ENCODE measurements at regions not wholly inside any gene's neighbourhood (a gene's known extent, or its start where the extent isn't known, plus 50 kb on each side); places are given as distances from the start of the nearest gene placed in this dataset.
"Not testable (repeated sequence)": the region's sequence is repeated elsewhere in the genome, so short reads cannot be mapped to it uniquely, and the experiment has no call there.

- ChIA-PET CTCF (no interaction called here), POLR2A (no interaction called here)
- no peak overlapping the region for H3K27ac Mint-ChIP-seq
- H3K9me3 Mint-ChIP-seq, result peaks cover 15% of the 10 kb centered on the region
- no peaks in the 10 kb centered on the region for H3K4me1 Mint-ChIP-seq (ENCODE audit: low read depth)
- intact Hi-C loops (cut with micrococcal nuclease), result no loop called here
- no peaks in the 10 kb centered on the region for H3K27me3 Mint-ChIP-seq
- no peak for DNase-seq
- H3K36me3 Mint-ChIP-seq (ENCODE audit: low read depth), result no peaks in the 10 kb centered on the region
- ATAC-seq, result no peak
- no peak for TF ChIP-seq CTCF (IDR thresholded peaks at IDR 0.05)
- no peak overlapping the region for H3K4me3 Mint-ChIP-seq
Measured at GRCh38 chr3:165504554-165504953, 308.4 kb upstream of the SLITRK3 start.

GRCh38 chr3:165503825-165504224 lies 307.6 kb upstream of the SLITRK3 start:
- CTCF ChIA-PET, result no interaction called here
- POLR2A ChIA-PET, result no interaction called here
- H3K4me3 Mint-ChIP-seq, result no peak overlapping the region
- H3K9me3 Mint-ChIP-seq, result peaks cover 16% of the 10 kb centered on the region
- ATAC-seq (no peak), DNase-seq (no peak)
- H3K27ac Mint-ChIP-seq, result no peak overlapping the region
- H3K4me1 Mint-ChIP-seq (ENCODE audit: low read depth), result no peaks in the 10 kb centered on the region
- intact Hi-C loops (cut with micrococcal nuclease), result no loop called here
- H3K27me3 Mint-ChIP-seq, result no peaks in the 10 kb centered on the region
- TF ChIP-seq CTCF (IDR thresholded peaks at IDR 0.05), result no peak
- no peaks in the 10 kb centered on the region for H3K36me3 Mint-ChIP-seq (ENCODE audit: low read depth)

DNA sequence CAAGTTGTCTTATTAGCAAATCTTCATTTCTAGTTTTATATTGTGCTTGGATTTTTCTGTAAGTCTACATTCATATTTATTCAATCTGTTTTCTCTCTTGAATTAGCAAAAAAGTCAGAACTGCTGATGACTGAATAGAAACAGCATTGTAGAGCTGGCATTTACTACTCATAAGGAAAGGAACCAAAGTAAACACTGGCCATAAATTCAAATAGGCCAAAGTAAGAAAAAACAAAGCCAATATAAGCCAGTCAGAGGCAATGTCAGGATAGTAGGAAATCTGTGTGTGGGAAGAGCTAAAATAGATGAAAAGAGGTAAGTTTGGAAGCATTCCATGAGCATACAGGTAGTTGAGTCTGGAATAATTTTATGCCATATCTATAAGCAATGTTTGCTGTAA lies 307.2 kb upstream of the SLITRK3 start:
- intact Hi-C loops (cut with micrococcal nuclease), result no loop called here
- Mint-ChIP-seq H3K4me3 (no peak overlapping the region), H3K9me3 (peaks cover 18% of the 10 kb centered on the region), H3K27ac (no peak overlapping the region), H3K36me3 (ENCODE audit: low read depth) (no peaks in the 10 kb centered on the region), H3K4me1 (ENCODE audit: low read depth) (no peaks in the 10 kb centered on the region), H3K27me3 (no peaks in the 10 kb centered on the region)
- ATAC-seq (no peak), DNase-seq (no peak)
- CTCF ChIA-PET, result no interaction called here
- POLR2A ChIA-PET, result no interaction called here
- no peak for TF ChIP-seq CTCF (IDR thresholded peaks at IDR 0.05)

- intact Hi-C loops (cut with micrococcal nuclease), result no loop called here
- ATAC-seq (no peak), DNase-seq (no peak)
- CTCF ChIA-PET, result no interaction called here
- Mint-ChIP-seq H3K4me1 (ENCODE audit: low read depth) (no peaks in the 10 kb centered on the region), H3K36me3 (ENCODE audit: low read depth) (no peaks in the 10 kb centered on the region), H3K9me3 (peaks cover 18% of the 10 kb centered on the region), H3K27me3 (no peaks in the 10 kb centered on the region), H3K27ac (no peak overlapping the region), H3K4me3 (no peak overlapping the region)
- no peak for TF ChIP-seq CTCF (IDR thresholded peaks at IDR 0.05)
- POLR2A ChIA-PET, result no interaction called here
Measured at GRCh38 chr3:165502707-165503106, 306.5 kb upstream of the SLITRK3 start.

DNA sequence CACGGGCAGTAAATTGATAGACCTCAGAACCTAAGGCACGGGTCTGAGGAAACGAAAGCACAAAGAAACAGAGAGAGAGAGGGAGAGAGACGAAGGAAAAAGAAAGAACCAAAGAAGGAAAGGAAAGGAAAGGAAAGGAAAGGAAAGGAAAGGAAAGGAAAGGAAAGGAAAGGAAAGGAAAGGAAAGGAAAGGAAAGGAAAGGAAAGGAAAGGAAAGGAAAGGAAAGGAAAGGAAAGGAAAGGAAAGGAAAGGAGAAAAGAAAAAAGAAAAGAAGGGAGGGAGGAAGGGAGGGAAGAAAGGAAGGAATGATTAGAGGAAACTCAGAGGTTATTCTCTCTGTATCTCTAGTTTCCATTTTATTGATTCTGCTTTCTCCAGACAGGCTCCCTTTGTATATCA lies 302.6 kb upstream of the SLITRK3 start:
- H3K27ac Mint-ChIP-seq; DNase-seq; H3K36me3 Mint-ChIP-seq (ENCODE audit: low read depth); intact Hi-C loops (cut with micrococcal nuclease); H3K9me3 Mint-ChIP-seq; H3K4me3 Mint-ChIP-seq; POLR2A ChIA-PET; CTCF ChIA-PET; H3K4me1 Mint-ChIP-seq (ENCODE audit: low read depth); ATAC-seq; H3K27me3 Mint-ChIP-seq: not testable (repeated sequence)

- DNase-seq (no peak), ATAC-seq (no peak)
- ChIA-PET CTCF (no interaction called here), POLR2A (no interaction called here)
- no peaks in the 10 kb centered on the region for H3K4me1 Mint-ChIP-seq (ENCODE audit: low read depth)
- intact Hi-C loops (cut with micrococcal nuclease), result no loop called here
- no peak overlapping the region for H3K27ac Mint-ChIP-seq
- H3K36me3 Mint-ChIP-seq (ENCODE audit: low read depth), result no peaks in the 10 kb centered on the region
- H3K4me3 Mint-ChIP-seq, result no peak overlapping the region
- peaks cover 2% of the 10 kb centered on the region for H3K9me3 Mint-ChIP-seq
- no peak for TF ChIP-seq CTCF (IDR thresholded peaks at IDR 0.05)
- no peaks in the 10 kb centered on the region for H3K27me3 Mint-ChIP-seq
Measured at GRCh38 chr3:165491487-165491886, 295.3 kb upstream of the SLITRK3 start.
